ENCODE measurements at regions not wholly inside any gene's neighbourhood (a gene's known extent, or its start where the extent isn't known, plus 50 kb on each side); places are given as distances from the start of the nearest gene placed in this dataset.

- Histone ChIP-seq H3K36me3 (ENCODE audit: control insufficient read depth in 2 of 2, insufficient read depth in 2 of 2, low read length in 1 of 2) (no peaks in the 10 kb centered on the region), H3K9ac (ENCODE audit: control insufficient read depth, insufficient read depth, low read length) (no peak overlapping the region), H4K20me1 (ENCODE audit: control insufficient read depth, insufficient read depth) (no peaks in the 10 kb centered on the region), H3K4me3 (no peak overlapping the region), H2AFZ (ENCODE audit: control insufficient read depth, low read depth, low read length) (no peak overlapping the region), H3K9me3 (replicated peaks; ENCODE audit: control insufficient read depth, insufficient read depth, low read length) (no peaks in the 10 kb centered on the region), H3K4me2 (ENCODE audit: control insufficient read depth, insufficient read depth) (no peak overlapping the region), H3K27ac (ENCODE audit: control insufficient read depth, insufficient read depth) (no peak overlapping the region), H3K4me1 (ENCODE audit: control insufficient read depth, insufficient read depth, low read length) (no peaks in the 10 kb centered on the region), H3K27me3 (replicated peaks in 1 of 2; ENCODE audit: control insufficient read depth in 2 of 2, insufficient read depth in 2 of 2, low read length in 1 of 2) (no peaks in the 10 kb centered on the region), H3K79me2 (ENCODE audit: control insufficient read depth, insufficient read depth, low read length) (no peaks in the 10 kb centered on the region)
- ChIA-PET CTCF (interaction anchor here (0.5 kb wide), 1 partner anchor 710 kb away, joined by 3 read pairs; no protein-coding TSS in a partner anchor), RAD21 (ENCODE audit: unreplicated experiment) (no interaction called here), POLR2A (no interaction called here), SMC1A (ENCODE audit: uncharacterized antibody, unreplicated experiment) (interaction anchor here (0.9 to 1.2 kb wide), 2 partner anchors 12 to 13 kb away, joined by 3 read pairs; no protein-coding TSS in a partner anchor)
- no TSS peak for BruUV-seq (replicated peaks)
- in situ Hi-C loops (cut with MboI): no loop called here
- TF ChIP-seq, protein P1, sequence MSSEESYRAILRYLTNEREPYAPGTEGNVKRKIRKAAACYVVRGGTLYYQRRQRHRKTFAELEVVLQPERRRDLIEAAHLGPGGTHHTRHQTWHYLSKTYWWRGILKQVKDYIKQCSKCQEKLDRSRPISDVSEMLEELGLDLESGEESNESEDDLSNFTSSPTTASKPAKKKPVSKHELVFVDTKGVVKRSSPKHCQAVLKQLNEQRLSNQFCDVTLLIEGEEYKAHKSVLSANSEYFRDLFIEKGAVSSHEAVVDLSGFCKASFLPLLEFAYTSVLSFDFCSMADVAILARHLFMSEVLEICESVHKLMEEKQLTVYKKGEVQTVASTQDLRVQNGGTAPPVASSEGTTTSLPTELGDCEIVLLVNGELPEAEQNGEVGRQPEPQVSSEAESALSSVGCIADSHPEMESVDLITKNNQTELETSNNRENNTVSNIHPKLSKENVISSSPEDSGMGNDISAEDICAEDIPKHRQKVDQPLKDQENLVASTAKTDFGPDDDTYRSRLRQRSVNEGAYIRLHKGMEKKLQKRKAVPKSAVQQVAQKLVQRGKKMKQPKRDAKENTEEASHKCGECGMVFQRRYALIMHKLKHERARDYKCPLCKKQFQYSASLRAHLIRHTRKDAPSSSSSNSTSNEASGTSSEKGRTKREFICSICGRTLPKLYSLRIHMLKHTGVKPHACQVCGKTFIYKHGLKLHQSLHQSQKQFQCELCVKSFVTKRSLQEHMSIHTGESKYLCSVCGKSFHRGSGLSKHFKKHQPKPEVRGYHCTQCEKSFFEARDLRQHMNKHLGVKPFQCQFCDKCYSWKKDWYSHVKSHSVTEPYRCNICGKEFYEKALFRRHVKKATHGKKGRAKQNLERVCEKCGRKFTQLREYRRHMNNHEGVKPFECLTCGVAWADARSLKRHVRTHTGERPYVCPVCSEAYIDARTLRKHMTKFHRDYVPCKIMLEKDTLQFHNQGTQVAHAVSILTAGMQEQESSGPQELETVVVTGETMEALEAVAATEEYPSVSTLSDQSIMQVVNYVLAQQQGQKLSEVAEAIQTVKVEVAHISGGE (CRISPR knock-in tag; IDR thresholded peaks at IDR 0.05): no peak
- TF ChIP-seq MYC (IDR thresholded peaks at IDR 0.05; ENCODE audit: insufficient read depth, insufficient read length, insufficient replicate concordance, low read length, severe bottlenecking) (no peak), CREM (IDR thresholded peaks at IDR 0.05; ENCODE audit: low read depth) (no peak), SIX5 (IDR thresholded peaks at IDR 0.05; ENCODE audit: low read depth, low read length, severe bottlenecking) (no peak), E2F8 (IDR thresholded peaks at IDR 0.05; ENCODE audit: low read depth, partially characterized antibody) (no peak), KDM1A (IDR thresholded peaks at IDR 0.05; ENCODE audit: borderline replicate concordance) (no peak), JUND (IDR thresholded peaks at IDR 0.05; ENCODE audit: low read depth, low read length) (no peak), NFIC (IDR thresholded peaks at IDR 0.05; ENCODE audit: low read depth, low read length) (no peak), CHD1 (IDR thresholded peaks at IDR 0.05; ENCODE audit: low read depth, low read length) (no peak), ZNF622 (IDR thresholded peaks at IDR 0.05) (no peak), TARDBP (IDR thresholded peaks at IDR 0.05; ENCODE audit: borderline replicate concordance) (no peak), CHD4 (IDR thresholded peaks at IDR 0.05) (no peak), TCF7 (IDR thresholded peaks at IDR 0.05; ENCODE audit: borderline replicate concordance) (no peak), BHLHE40 (IDR thresholded peaks at IDR 0.05; ENCODE audit: borderline replicate concordance in 1 of 2, low read depth in 2 of 2, low read length in 1 of 2) (no peak), ZSCAN29 (IDR thresholded peaks at IDR 0.05) (no peak), RAD51 (IDR thresholded peaks at IDR 0.05) (no peak), MEF2A (IDR thresholded peaks at IDR 0.05; ENCODE audit: insufficient read depth, low read depth, low read length) (no peak), ETV6 (conservative IDR thresholded peaks at IDR 0.05 in 1 of 2, IDR thresholded peaks at IDR 0.05 in 1 of 2; ENCODE audit: borderline replicate concordance in 1 of 2, low read depth in 1 of 2) (no peak), PML (IDR thresholded peaks at IDR 0.05; ENCODE audit: low read length) (no peak)
- TF ChIP-seq, protein P2, sequence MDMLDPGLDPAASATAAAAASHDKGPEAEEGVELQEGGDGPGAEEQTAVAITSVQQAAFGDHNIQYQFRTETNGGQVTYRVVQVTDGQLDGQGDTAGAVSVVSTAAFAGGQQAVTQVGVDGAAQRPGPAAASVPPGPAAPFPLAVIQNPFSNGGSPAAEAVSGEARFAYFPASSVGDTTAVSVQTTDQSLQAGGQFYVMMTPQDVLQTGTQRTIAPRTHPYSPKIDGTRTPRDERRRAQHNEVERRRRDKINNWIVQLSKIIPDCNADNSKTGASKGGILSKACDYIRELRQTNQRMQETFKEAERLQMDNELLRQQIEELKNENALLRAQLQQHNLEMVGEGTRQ (IDR thresholded peaks at IDR 0.05; ENCODE audit: borderline replicate concordance, low read depth, low read length): no peak
- WGBS (ENCODE audit: insufficient coverage, insufficient replicate concordance, low lambda C conversion rate, missing lambda C conversion rate): 30% methylated on average over 2 of the region's 2 CpGs
- ATAC-seq (no peak), FAIRE-seq (no peak), DNase-seq (ENCODE audit: low read depth, low spot score) (no peak)
- intact Hi-C loops (cut with micrococcal nuclease; ENCODE audit: unreplicated experiment): no loop called here
Measured at GRCh38 chr5:164688437-164688836, 1183.0 kb downstream of the MAT2B start.

All from GM12878 (cell line).